ENCODE measurements at regions not wholly inside any gene's neighbourhood (a gene's known extent, or its start where the extent isn't known, plus 50 kb on each side); places are given as distances from the start of the nearest gene placed in this dataset.
"Not testable (repeated sequence)": the region's sequence is repeated elsewhere in the genome, so short reads cannot be mapped to it uniquely, and the experiment has no call there.

- Histone ChIP-seq H3K27ac (no peak overlapping the region), H3K4me3 (no peak overlapping the region), H3K27me3 (no peaks in the 10 kb centered on the region), H3K9me3 (peaks cover 0 to 5% (median 0%) of the 10 kb centered on the region in 11 donors), H3K4me1 (no peaks in the 10 kb centered on the region), H3K36me3 (no peaks in the 10 kb centered on the region)
- intact Hi-C loops (cut with DNase I): no loop called here
- ATAC-seq (no peak), DNase-seq (no peak)
- no peak for TF ChIP-seq CTCF (IDR thresholded peaks at IDR 0.05)
- WGBS, 2 donors: 62 to 66% methylated on average over 8 of the region's 8 CpGs
Measured at GRCh38 chr4:179361978-179362486, 1919.8 kb upstream of the AGA start.

- WGBS, 2 donors: 89 to 93% methylated on average over 3 of the region's 3 CpGs
- intact Hi-C loops (cut with DNase I): not testable (repeated sequence)
Measured at GRCh38 chr4:179365932-179366331, 1923.7 kb upstream of the AGA start.

GRCh38 chr4:179372242-179372641 lies 1930.0 kb upstream of the AGA start:
- no peak for ATAC-seq
- TF ChIP-seq CTCF (IDR thresholded peaks at IDR 0.05): no peak
- no peaks in the 10 kb centered on the region for H3K27me3 ChIP-seq
- H3K36me3 ChIP-seq: no peaks in the 10 kb centered on the region
- no peak for DNase-seq
- no peak overlapping the region for H3K27ac ChIP-seq
- intact Hi-C loops (cut with DNase I): no loop called here
- no peak overlapping the region for H3K4me3 ChIP-seq
- WGBS, 2 donors: 79 to 84% methylated on average over 1 of the region's 1 CpG
- peaks cover 0 to 11% (median 0%) of the 10 kb centered on the region in 11 donors for H3K9me3 ChIP-seq
- H3K4me1 ChIP-seq: no peaks in the 10 kb centered on the region

More at GRCh38 chr4:179365932-179366331, 1923.7 kb upstream of the AGA start:
- not testable (repeated sequence) for H3K4me3 ChIP-seq, ATAC-seq, H3K27ac ChIP-seq, H3K27me3 ChIP-seq, H3K36me3 ChIP-seq, DNase-seq, H3K4me1 ChIP-seq
- peaks cover 0 to 16% (median 0%) of the 10 kb centered on the region in 11 donors for H3K9me3 ChIP-seq

GRCh38 chr4:179372746-179373145 lies 1930.5 kb upstream of the AGA start:
- Histone ChIP-seq H3K27me3 (no peaks in the 10 kb centered on the region), H3K27ac (no peak overlapping the region), H3K36me3 (no peaks in the 10 kb centered on the region), H3K9me3 (peaks cover 0 to 7% (median 0%) of the 10 kb centered on the region in 11 donors), H3K4me1 (no peaks in the 10 kb centered on the region), H3K4me3 (no peak overlapping the region)
- TF ChIP-seq CTCF (IDR thresholded peaks at IDR 0.05): no peak
- no peak for DNase-seq
- intact Hi-C loops (cut with DNase I): no loop called here
- no peak for ATAC-seq

- H3K36me3 ChIP-seq; H3K27me3 ChIP-seq; intact Hi-C loops (cut with DNase I); ATAC-seq; H3K4me3 ChIP-seq; H3K27ac ChIP-seq; DNase-seq; H3K4me1 ChIP-seq: not testable (repeated sequence)
- H3K9me3 ChIP-seq: peaks cover 0 to 20% (median 0%) of the 10 kb centered on the region in 11 donors
- WGBS, 2 donors: 85 to 87% methylated on average over 3 of the region's 3 CpGs
Measured at GRCh38 chr4:179378847-179379246, 1936.6 kb upstream of the AGA start.
